Neuronal stem cell (in vitro differentiated cells): ENCODE measurements at regions not wholly inside any gene's neighbourhood (a gene's known extent, or its start where the extent isn't known, plus 50 kb on each side); places are given as distances from the start of the nearest gene placed in this dataset.
A peak's percentile ranks its signal among the peaks of the same experiment; 100 is the strongest.

ENCODE experiments used
- DNase-seq: peaks from one replicate; pipeline ENCODE4 v3.0.0-alpha.2; 2013; ENCODE audit warnings: low spot score
- H2AFZ ChIP-seq: one replicate; pipeline ENCODE4 v1.6.1; 2013; ENCODE audit warnings: mild to moderate bottlenecking, low read length, inconsistent platforms
- H2AK5ac ChIP-seq: 2 replicates; pipeline ENCODE4 v1.6.1; 2013; ENCODE audit warnings: low read depth, mild to moderate bottlenecking, inconsistent platforms, low read length, moderate library complexity, mixed read lengths
- H2BK120ac ChIP-seq: 2 replicates; pipeline ENCODE4 v1.6.1; 2013; ENCODE audit warnings: low read depth, mild to moderate bottlenecking, inconsistent platforms, low read length, moderate library complexity, mixed read lengths
- H2BK12ac ChIP-seq: one replicate; pipeline ENCODE4 v1.6.1; 2013; ENCODE audit warnings: low read length, inconsistent platforms
- H2BK15ac ChIP-seq: 2 replicates; pipeline ENCODE4 v1.6.1; 2013; ENCODE audit warnings: mild to moderate bottlenecking, low read length, inconsistent platforms, mixed read lengths
- H2BK5ac ChIP-seq: one replicate; pipeline ENCODE4 v1.6.1; 2013; ENCODE audit warnings: inconsistent platforms, mild to moderate bottlenecking, low read length, moderate library complexity
- H3K14ac ChIP-seq: one replicate; pipeline ENCODE4 v1.6.1; 2013; ENCODE audit warnings: low read length, inconsistent platforms
- H3K18ac ChIP-seq: 2 replicates; pipeline ENCODE4 v1.6.1; 2013; ENCODE audit warnings: low read length, inconsistent platforms
- H3K23ac ChIP-seq: 2 replicates; pipeline ENCODE4 v1.6.1; 2013; ENCODE audit warnings: low read depth, mild to moderate bottlenecking, mixed read lengths, low read length, inconsistent platforms; ENCODE audit not compliant: poor library complexity
- H3K27ac ChIP-seq: replicated peaks from 3 replicates; pipeline ENCODE4 v1.5.1; 2013; ENCODE audit warnings: low read length, inconsistent platforms
- H3K27me3 ChIP-seq, 3 experiments: 2 replicates each; pipeline ENCODE4 v1.6.1; 2013; ENCODE audit warnings: low read length in 3 of 3, mild to moderate bottlenecking in 2 of 3, inconsistent platforms in 1 of 3, low read depth in 1 of 3, mixed read lengths in 1 of 3, moderate library complexity in 1 of 3; ENCODE audit not compliant: control insufficient read depth in 3 of 3, insufficient read depth in 3 of 3
- H3K36me3 ChIP-seq, 2 donors: replicated peaks in 1 of 2; 2 replicates each; pipeline ENCODE4 v1.6.1; 2013; ENCODE audit warnings: low read length in 2 of 2; ENCODE audit not compliant: control insufficient read depth in 2 of 2, insufficient read depth in 2 of 2
- H3K4ac ChIP-seq: 2 replicates; pipeline ENCODE4 v1.6.1; 2013; ENCODE audit warnings: inconsistent platforms, mild to moderate bottlenecking, low read length, moderate library complexity
- H3K4me1 ChIP-seq, 2 donors: 1 replicate in 1 of 2; 2 replicates in 1 of 2; pipeline ENCODE4 v1.6.1; 2013; ENCODE audit warnings: low read length in 2 of 2, low read depth in 1 of 2; ENCODE audit not compliant: control insufficient read depth in 2 of 2, insufficient read depth in 1 of 2
- H3K4me2 ChIP-seq: one replicate; pipeline ENCODE4 v1.6.1; 2013; ENCODE audit warnings: mild to moderate bottlenecking, low read length, inconsistent platforms; ENCODE audit not compliant: insufficient read depth, poor library complexity, severe bottlenecking
- H3K4me3 ChIP-seq, 2 donors: 2 replicates each; pipeline ENCODE4 v1.5.1; 2013; ENCODE audit warnings: low read length in 2 of 2, mild to moderate bottlenecking in 2 of 2, inconsistent platforms in 1 of 2, moderate library complexity in 1 of 2
- H3K79me1 ChIP-seq: one replicate; pipeline ENCODE4 v1.6.1; 2013; ENCODE audit warnings: low read depth, mild to moderate bottlenecking, inconsistent platforms, low read length, moderate library complexity
- H3K9ac ChIP-seq: one replicate; pipeline ENCODE4 v1.6.1; 2013; ENCODE audit warnings: mild to moderate bottlenecking, low read depth, low read length, inconsistent platforms; ENCODE audit not compliant: poor library complexity
- H3K9me3 ChIP-seq, 2 donors: replicated peaks in 1 of 2; 2 replicates each; pipeline versions ENCODE3 to v1.6.1; 2013; ENCODE audit warnings: low read length in 2 of 2, mild to moderate bottlenecking in 2 of 2, inconsistent platforms in 1 of 2, low read depth in 1 of 2, mixed read lengths in 1 of 2, moderate library complexity in 1 of 2; ENCODE audit not compliant: control insufficient read depth in 2 of 2, insufficient read depth in 1 of 2
- H4K8ac ChIP-seq: one replicate; pipeline ENCODE4 v1.6.1; 2013; ENCODE audit warnings: low read depth, mild to moderate bottlenecking, inconsistent platforms, low read length, moderate library complexity
- H4K91ac ChIP-seq: one replicate; pipeline ENCODE4 v1.6.1; 2013; ENCODE audit warnings: low read length, low read depth, mild to moderate bottlenecking, inconsistent platforms; ENCODE audit not compliant: poor library complexity
- WGBS, 2 donors: extraction: QIAGEN DNeasy Blood & Tissue Kit; methylation state at CpG; one replicate each; pipeline ENCODE4 v1.1.7; 2013; ENCODE audit warnings: missing lambda C conversion rate in 2 of 2, mixed read lengths in 1 of 2; ENCODE audit not compliant: insufficient read length in 2 of 2, insufficient replicate concordance in 1 of 2; ENCODE audit errors: extremely low coverage in 2 of 2; 5-methylcytosine and 5-hydroxymethylcytosine counted together

DNA sequence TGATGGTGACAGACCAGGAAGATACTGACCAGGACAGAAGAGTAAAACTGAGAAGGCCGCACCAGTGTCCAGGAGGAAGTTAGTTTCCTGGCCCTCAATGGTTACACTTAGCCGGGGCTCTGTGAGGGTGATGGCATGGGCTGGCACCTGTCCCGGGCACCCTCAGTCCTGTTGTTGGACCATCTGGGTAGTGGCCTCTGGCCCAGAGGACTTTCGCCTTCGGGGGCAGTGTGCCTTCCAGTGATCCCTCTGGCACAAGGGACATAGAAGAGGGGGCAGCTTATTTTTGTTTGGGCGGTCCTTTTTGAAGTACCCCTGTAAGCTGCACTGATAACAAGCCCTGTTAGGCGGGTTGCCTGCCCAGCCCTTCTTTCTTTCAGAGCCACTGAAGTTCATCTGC is 1108.6 kb downstream of the TAF11L14 start:
- no peaks in the 10 kb centered on the region for H3K36me3 ChIP-seq
- no peak overlapping the region for H3K18ac ChIP-seq
- no CpG with 5 or more reads among the region's 7 CpGs for WGBS, 2 donors
- H2BK12ac ChIP-seq = no peak overlapping the region
- H3K23ac ChIP-seq = no peak overlapping the region
- no peak for DNase-seq
- no peak overlapping the region for H2BK5ac ChIP-seq
- no peaks in the 10 kb centered on the region for H3K27me3 ChIP-seq
- H3K4me1 ChIP-seq = no peaks in the 10 kb centered on the region
- no peak overlapping the region for H2BK120ac ChIP-seq
- H3K4me3 ChIP-seq = no peak overlapping the region
- no peak overlapping the region for H2AK5ac ChIP-seq
- no peak overlapping the region for H3K14ac ChIP-seq
- no peak overlapping the region for H3K9ac ChIP-seq
- no peak overlapping the region for H4K8ac ChIP-seq
- H3K4ac ChIP-seq = no peak overlapping the region
- H2BK15ac ChIP-seq = no peak overlapping the region
- H3K27ac ChIP-seq = no peak overlapping the region
- no peak overlapping the region for H4K91ac ChIP-seq
- H2AFZ ChIP-seq = no peak overlapping the region
- no peaks in the 10 kb centered on the region for H3K9me3 ChIP-seq
- no peaks in the 10 kb centered on the region for H3K79me1 ChIP-seq
- H3K4me2 ChIP-seq = no peak overlapping the region

DNA sequence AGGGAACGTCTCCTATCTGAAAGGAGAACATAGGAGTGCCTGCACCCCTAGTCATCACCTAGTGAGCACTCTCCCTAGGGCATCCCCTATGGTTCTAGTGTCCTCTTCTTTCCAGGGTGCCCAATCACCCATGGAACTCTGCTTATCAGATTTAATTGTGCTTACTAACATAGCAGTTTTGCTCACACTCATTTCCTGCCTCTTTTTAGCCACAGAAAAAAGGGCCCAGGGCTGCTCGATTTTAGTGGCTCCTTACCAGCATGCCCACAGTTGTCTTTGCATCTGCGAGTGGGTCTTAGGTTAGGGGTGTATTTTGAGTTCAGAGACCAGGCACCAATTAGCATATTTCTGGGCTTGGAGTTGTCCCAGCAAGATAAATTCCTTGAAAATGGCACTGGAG is 1110.2 kb downstream of the TAF11L14 start:
- Histone ChIP-seq H3K9me3 (no peaks in the 10 kb centered on the region), H3K4me2 (no peak overlapping the region), H4K8ac (no peak overlapping the region), H3K23ac (no peak overlapping the region), H3K14ac (no peak overlapping the region), H3K18ac (no peak overlapping the region), H3K4me1 (no peaks in the 10 kb centered on the region), H2AFZ (no peak overlapping the region), H3K4ac (no peak overlapping the region), H4K91ac (no peak overlapping the region), H3K27ac (no peak overlapping the region), H2BK120ac (no peak overlapping the region), H2BK12ac (no peak overlapping the region), H3K9ac (no peak overlapping the region), H3K36me3 (no peaks in the 10 kb centered on the region), H3K79me1 (no peaks in the 10 kb centered on the region), H3K4me3 (no peak overlapping the region), H2BK5ac (no peak overlapping the region), H3K27me3 (no peaks in the 10 kb centered on the region), H2BK15ac (no peak overlapping the region), H2AK5ac (no peak overlapping the region)
- no CpG with 5 or more reads among the region's 3 CpGs for WGBS, 2 donors
- DNase-seq = no peak

DNA sequence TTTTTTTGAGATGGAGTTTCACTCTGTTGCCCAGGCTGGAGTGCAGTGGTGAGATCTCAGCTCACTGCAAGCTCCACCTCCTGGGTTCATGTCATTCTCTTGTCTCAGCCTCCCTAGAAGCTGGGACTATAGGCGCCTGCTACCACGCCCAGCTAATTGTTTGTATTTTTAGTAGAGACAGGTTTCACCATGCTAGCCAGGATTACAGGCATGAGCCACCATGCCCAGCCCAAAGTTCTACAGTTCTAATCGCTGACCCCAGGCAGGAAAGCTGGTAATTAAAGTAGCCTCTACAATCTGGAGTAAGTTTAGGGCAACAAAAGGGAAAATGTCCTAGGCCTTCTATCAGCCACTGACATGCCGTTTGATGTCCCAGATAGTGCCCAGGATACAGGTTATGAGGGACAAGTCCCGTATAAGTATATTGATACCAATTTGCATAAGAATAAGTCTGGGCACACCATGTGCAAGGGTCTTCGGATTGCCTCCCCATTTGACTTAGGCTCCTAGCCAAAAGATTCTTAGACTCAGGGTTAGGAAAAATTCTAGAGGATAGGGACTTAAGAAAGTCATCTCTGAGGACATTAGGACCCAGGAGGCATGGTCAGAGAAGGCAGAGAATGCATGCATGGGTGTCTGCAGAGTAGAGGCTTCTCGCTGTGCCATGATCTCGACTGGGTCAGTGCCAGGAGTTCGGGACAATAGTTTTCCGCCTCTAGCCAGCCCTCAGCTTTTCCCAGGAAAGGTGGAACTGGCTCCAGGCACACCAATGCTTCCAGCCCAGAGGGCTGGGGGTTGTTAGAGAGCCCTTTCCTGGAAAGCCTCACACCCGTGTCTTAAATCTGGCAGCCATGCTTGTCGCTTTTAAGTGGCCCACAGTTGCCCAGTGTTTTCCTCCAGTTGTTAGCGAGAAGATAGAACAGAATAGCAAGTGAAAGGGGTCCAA is 1111.1 kb downstream of the TAF11L14 start:
- H2AFZ ChIP-seq = peak overlapping the region; percentile 79
- H3K4ac ChIP-seq = no peak overlapping the region
- WGBS, 2 donors = no CpG with 5 or more reads among the region's 13 CpGs
- no peak for DNase-seq
- H2AK5ac ChIP-seq = no peak overlapping the region
- H3K9ac ChIP-seq = no peak overlapping the region
- no peak overlapping the region for H3K27ac ChIP-seq
- H3K27me3 ChIP-seq = no peaks in the 10 kb centered on the region
- H3K18ac ChIP-seq = no peak overlapping the region
- H3K14ac ChIP-seq = no peak overlapping the region
- no peak overlapping the region for H4K8ac ChIP-seq
- H2BK15ac ChIP-seq = no peak overlapping the region
- H2BK12ac ChIP-seq = no peak overlapping the region
- no peaks in the 10 kb centered on the region for H3K79me1 ChIP-seq
- H4K91ac ChIP-seq = no peak overlapping the region
- H3K23ac ChIP-seq = no peak overlapping the region
- no peaks in the 10 kb centered on the region for H3K9me3 ChIP-seq
- no peaks in the 10 kb centered on the region for H3K4me1 ChIP-seq
- no peaks in the 10 kb centered on the region for H3K36me3 ChIP-seq
- no peak overlapping the region for H3K4me3 ChIP-seq
- H2BK120ac ChIP-seq = no peak overlapping the region
- no peak overlapping the region for H3K4me2 ChIP-seq
- no peak overlapping the region for H2BK5ac ChIP-seq

DNA sequence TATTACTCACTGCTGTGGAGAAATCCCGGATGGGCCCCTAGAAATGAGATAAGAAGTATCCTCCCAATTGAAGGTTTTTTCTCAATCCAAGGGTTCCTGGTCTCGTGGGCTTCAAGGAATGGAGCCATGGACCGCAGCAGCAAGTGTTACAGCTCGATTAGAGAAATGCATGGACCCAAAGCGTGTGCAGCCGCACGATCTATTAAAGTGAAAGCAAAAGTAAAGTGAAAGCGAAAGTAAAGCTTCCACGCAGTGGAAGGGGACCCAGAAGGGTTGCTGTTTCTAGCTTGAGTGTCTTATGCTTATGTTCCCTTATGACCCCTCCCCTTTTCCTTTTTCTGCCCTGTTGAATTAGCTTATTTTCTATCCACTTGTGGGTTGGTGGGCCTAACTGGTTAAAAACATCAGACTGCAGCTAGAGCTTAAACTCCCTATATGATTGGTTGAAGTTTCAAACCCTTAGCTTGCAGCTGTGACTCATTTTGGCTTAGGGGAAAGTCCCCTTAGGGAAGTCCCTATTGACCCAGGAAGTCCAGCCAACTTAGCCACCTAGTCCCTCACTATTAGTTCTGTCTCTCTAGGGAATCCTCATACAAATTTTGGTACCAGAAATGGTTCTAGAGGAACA is 1111.8 kb downstream of the TAF11L14 start:
- H3K27me3 ChIP-seq = no peaks in the 10 kb centered on the region
- H3K27ac ChIP-seq = no peak overlapping the region
- no peaks in the 10 kb centered on the region for H3K79me1 ChIP-seq
- no peaks in the 10 kb centered on the region for H3K9me3 ChIP-seq
- H2BK5ac ChIP-seq = no peak overlapping the region
- no peak overlapping the region for H4K91ac ChIP-seq
- H2AK5ac ChIP-seq = no peak overlapping the region
- no peaks in the 10 kb centered on the region for H3K36me3 ChIP-seq
- no peak overlapping the region for H2BK15ac ChIP-seq
- no peak for DNase-seq
- H3K4me2 ChIP-seq = no peak overlapping the region
- no peak overlapping the region for H3K4ac ChIP-seq
- no peak overlapping the region for H3K9ac ChIP-seq
- no peak overlapping the region for H3K14ac ChIP-seq
- H3K18ac ChIP-seq = no peak overlapping the region
- H4K8ac ChIP-seq = no peak overlapping the region
- H3K4me1 ChIP-seq = no peaks in the 10 kb centered on the region
- H3K4me3 ChIP-seq = no peak overlapping the region
- H3K23ac ChIP-seq = no peak overlapping the region
- H2BK120ac ChIP-seq = no peak overlapping the region
- WGBS, 2 donors = no CpG with 5 or more reads among the region's 9 CpGs
- peak overlapping the region; percentile 79 for H2AFZ ChIP-seq
- H2BK12ac ChIP-seq = no peak overlapping the region
